H1 (cell line): ENCODE measurements at regions not wholly inside any gene's neighbourhood (a gene's known extent, or its start where the extent isn't known, plus 50 kb on each side); places are given as distances from the start of the nearest gene placed in this dataset.

Experiments used
- HDAC2 ChIP-seq, 2 experiments: fragments of 300-600 bp in 1 of 2; sonication (generic) in 1 of 2; IDR thresholded peaks; 2 replicates each; pipeline ENCODE4 v1.6.1; 2011 to 2012; ENCODE audit warnings: low read depth in 2 of 2, low read length in 2 of 2, mild to moderate bottlenecking in 2 of 2, moderate library complexity in 2 of 2, borderline replicate concordance in 1 of 2, inconsistent platforms in 1 of 2

DNA sequence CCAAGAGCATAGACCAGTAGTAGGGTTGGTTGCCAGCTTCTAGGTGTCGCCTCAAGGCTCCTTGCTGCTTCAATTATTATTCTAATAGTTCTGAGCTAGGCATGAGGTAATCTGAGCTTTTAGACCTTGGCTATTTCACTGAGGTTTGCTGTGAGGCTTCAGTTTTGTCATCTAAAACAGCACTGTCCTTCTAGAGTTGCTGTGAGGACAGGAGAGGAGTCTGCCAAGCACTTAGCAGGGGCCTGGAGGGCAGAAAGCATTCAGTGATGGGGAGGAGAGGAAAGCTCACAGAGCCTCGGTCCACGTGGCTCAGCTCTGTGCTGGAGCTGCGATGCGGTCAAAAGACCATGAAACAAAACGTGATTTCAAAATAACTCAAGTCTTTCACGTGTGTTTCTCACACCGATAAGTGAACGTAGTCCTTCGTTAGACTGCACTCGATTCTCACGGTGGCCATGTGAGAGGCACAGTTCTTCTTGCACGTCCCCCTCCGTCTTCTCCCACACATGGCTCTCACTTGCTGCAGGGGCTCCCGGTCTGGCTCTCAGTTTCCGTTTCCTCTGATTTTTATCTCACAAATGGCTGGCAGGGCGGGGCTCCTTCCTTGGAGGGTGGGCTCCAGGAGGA lies 113.7 kb downstream of the B3GNT2 start (continued):
- no peak for TF ChIP-seq HDAC2 (IDR thresholded peaks at IDR 0.05; ENCODE audit: borderline replicate concordance in 1 of 2, low read depth in 2 of 2, low read length in 2 of 2)
